HG03045 (cell line): ENCODE measurements at regions not wholly inside any gene's neighbourhood (a gene's known extent, or its start where the extent isn't known, plus 50 kb on each side); places are given as distances from the start of the nearest gene placed in this dataset.
"Not testable (repeated sequence)": the region's sequence is repeated elsewhere in the genome, so short reads cannot be mapped to it uniquely, and the experiment has no call there.

ENCODE experiments used
- ATAC-seq: cut with Tn5 transposase; IDR thresholded peaks from one replicate; pipeline ENCODE4 v1.9.1; 2021; ENCODE audit warnings: mild to moderate bottlenecking, moderate library complexity; ENCODE audit not compliant: unreplicated experiment

- ATAC-seq = no peak
Measured at GRCh38 chr15:66882251-66883020, 180.4 kb downstream of the SMAD6 start.

GRCh38 chr15:66883284-66883911, 181.4 kb downstream of the SMAD6 start:
- ATAC-seq = no peak

DNA sequence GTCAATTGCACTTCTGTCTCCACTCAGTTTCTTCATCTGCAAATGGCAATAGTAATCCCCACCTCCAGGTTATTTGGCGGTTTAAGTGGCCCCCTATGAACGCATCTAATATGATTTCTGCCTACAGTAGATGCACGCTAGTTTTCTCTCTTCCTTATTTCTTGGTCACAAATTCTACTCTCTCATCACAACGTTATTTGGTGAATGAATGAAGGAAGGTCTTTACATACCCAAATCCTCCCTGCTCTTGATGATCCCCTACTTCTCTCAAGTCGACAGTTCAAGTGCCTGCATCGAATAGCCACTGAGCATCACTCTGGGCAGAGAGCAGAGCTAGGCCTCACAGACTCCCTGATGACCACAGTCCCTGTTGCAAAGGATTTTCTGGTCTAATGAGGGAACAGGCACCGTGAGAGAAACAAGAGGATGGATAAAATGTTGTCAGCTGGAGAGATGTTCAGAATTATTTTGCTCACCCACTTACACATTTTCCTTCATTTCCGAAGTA, 181.2 kb upstream of the SMAD3 start:
- ATAC-seq = no peak

- no peak for ATAC-seq
Measured at GRCh38 chr15:66884661-66885237, 180.7 kb upstream of the SMAD3 start.

- no peak for ATAC-seq
Measured at GRCh38 chr15:66885281-66885915, 180.0 kb upstream of the SMAD3 start.

DNA sequence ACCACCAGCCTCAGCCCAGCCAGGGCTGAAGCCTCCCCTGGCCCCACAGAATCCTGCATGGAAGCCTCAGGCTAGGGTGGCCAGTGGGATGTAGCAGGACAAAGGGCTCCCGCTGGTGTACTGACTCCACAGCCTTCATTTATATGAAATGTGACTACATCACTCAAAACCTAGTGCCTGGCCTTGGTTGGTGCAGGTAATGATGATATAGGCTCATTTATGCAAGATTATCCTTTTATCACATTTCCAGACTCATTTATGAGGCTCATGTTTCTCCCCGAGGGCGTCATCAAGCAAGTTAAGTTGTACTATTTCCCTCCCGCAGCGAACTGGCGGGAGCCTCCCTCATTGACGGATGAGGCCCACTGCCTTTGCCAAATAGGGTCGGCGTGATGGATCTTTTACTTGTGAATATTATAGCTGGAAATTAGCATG, 179.1 kb upstream of the SMAD3 start:
- no peak for ATAC-seq

GRCh38 chr15:66886686-66887273, 178.6 kb upstream of the SMAD3 start:
- no peak for ATAC-seq

DNA sequence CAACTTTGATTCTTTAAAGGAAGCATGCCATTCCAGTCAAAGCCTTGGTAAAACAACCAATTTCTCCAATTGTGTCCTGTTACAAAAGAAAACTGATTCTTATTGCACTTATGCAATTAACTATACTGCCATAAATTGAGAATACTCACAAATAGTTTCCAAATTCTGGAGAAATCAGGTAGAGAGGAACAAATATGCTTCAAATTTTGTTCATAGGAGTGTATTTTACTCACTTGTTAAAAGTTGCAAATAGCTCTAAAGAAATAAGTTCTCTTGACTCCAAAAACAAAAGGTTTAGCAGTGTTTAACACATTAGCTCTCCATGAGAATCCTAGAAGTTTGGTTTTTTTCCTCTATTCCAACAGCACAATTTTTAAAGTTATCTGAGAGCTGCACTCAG, 176.1 kb upstream of the SMAD3 start:
- ATAC-seq = not testable (repeated sequence)

DNA sequence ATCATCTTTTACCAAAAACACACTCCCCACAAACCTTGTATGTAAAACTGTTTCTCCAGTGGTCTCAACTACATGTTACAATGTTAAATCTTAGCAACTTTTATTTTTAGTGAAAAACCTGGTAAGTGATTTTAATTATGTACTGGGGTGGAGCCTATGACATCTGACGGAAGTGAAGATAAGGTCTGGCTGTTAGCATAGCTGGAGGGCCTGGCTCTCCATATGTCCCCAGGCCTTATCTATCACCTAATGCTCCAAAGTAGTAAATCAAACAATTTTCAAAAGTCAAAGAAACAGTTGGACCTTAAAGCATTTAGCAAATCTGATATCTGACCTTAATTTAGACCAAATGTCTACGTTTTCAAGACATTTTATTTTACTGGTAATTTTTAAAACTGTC, 173.6 kb upstream of the SMAD3 start:
- no peak for ATAC-seq

DNA sequence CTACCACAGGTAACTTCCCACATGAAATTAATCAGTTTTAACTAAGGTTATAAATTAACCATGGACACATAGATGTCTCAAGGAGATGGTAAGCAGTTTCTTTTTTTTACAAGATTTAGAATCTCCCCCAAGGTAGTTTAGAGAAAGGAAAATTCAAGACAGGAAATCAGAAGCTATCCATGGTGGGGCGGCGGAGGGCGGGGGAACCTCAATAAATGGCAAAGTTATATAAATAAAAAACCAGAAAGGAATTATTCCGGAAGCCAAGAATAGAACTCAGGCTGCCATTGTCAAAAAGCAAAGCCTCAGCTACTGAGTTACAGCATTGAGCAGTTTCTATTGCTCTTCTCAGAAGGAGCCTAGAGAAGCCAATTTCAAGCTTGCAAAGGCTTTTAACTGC, 172.1 kb upstream of the SMAD3 start:
- ATAC-seq = no peak

DNA sequence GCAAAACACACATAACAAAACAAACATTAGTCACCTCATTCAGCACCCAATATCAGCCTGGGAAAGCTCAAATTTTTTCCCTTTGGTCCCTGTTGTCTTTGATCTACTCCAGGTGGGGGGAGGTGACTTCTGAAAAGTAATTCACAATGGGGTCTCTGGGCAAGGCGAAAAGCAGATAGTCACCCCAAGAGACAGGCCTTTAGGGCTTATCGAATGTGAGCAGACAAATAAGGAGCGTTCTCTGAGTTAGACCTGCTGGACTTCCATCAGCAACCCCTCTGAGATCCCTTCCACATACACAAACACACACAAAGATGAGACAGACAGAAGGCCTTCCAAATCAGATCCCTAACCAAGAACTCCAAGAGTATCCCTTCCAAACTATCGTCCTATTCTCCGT, 171.0 kb upstream of the SMAD3 start:
- ATAC-seq = no peak

GRCh38 chr15:66894986-66895780, 170.2 kb upstream of the SMAD3 start:
- ATAC-seq = no peak

DNA sequence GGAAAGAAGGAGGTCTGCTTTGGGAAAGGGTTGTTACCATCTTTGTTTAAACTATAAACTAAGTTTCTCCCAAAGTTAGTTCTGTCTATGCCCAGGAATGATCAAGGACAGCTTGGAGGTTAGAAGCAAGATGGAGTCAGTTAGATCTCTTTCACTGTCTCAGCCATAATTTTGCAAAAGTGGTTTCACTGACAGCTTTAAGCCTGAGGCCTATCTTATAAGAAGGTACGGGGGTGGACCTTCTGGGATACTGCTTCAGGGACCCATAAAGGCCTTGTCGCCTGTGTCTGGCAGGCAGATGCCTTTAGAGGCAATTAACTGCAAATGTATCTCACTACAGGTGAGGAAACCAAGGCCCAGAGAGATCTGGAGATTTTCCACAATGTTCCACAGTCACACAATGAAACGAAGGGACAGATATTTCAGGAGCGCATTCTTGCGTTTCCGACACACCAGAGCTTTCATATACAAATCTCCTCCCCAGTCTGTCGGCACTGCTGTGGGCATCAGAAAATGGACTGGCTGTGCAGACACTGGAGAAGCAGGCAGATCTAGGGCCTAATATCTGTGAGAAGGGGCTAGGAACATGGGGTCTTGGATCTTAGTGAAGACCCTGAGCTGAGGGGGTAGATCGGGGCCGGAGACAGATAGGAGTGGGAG, 169.5 kb upstream of the SMAD3 start:
- no peak for ATAC-seq

DNA sequence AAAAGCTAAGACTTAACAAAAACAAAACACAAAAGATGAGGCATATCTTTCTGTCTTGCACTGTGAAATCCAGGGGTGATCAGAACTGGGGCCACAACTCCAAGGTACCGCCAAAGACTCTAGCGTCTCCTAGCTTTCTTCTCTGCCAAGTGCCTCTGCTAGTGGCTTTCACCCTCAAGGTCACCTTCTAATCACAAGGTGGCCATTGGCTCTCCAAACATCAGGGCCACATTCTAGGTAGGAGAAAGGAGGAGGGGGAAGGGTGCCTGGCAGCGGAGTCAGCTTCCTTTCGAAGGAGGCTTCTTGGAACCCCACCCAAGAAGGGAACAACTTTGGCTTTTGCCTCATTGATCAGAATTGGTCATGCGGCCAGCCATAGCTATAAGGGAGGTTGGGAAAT, 168.8 kb upstream of the SMAD3 start:
- ATAC-seq = no peak

- ATAC-seq = no peak
Measured at GRCh38 chr15:66897416-66897815, 168.0 kb upstream of the SMAD3 start.

GRCh38 chr15:66897971-66898370, 167.4 kb upstream of the SMAD3 start:
- no peak for ATAC-seq

DNA sequence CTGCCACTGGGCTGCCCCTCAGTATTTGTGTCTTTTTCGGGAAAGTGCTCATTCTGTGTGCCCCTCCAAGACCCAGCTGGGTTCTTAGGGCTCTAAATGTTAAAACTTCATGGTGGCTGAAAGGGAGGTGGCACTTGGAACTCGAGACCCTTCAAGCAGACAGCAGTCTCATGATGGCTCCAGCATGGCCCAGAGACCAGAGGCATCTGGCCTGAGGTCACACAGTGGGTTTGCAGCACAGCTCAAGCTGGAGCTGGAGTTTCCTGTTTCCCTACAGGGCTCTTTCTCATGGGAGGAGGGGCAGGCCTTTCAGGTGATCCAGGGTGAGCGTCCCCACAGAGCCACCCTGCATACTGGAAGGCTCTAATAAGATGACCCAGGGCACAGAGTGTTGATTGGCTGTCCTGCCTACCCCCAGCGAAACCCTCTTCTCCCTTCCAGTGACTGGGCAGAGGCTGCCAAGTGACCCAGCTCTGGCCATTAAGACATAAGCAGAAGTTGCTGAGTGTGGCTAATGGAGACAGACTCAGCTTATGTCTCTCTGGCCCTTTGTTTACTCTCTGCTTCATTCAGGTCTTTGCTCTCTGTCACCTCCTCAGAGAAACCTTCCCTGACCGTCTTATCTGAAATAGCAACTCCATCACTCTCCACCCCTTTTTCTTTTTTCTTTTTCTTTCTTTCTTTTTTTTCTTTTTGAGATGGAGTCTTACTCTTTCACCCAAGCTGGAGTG, 166.6 kb upstream of the SMAD3 start:
- ATAC-seq = no peak

DNA sequence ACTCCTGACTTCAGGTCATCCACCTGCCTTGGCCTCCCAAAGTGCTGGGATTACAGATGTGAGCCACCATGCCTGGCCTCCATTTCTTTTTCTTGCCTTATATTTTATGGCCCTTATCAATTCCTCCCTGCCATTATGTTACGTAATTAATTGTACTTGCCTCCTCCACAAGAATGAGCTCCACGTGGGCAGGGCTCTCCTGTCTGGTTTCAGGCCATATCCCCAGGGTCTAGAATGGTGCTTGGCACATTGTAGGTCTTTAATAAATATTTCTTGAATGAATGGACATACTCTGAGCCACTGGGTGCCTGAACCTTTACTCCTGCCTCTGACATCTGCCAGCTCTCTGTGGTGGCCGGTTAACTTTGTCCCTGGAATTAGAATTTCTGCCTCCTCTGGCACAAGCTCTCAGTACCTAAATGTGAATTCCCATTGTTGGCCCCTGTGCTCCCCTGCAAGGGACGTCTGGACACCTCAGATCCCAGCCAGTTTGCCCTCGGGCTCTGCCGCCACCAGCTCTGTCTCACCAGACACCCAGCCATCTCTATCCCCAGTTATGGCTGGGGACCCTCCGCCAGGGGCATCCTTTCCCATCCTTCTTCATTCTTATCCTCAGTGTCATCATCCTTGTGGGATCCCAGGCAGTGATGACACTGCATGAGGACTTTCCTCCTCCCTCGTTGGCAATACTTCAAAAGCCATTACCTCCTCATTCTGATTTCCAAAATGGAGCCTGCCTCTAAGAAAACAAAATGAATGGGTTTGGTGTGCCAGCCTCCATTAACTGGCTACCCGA, 165.6 kb upstream of the SMAD3 start:
- no peak for ATAC-seq
